ENCODE measurements at regions not wholly inside any gene's neighbourhood (a gene's known extent, or its start where the extent isn't known, plus 50 kb on each side); places are given as distances from the start of the nearest gene placed in this dataset.

DNA sequence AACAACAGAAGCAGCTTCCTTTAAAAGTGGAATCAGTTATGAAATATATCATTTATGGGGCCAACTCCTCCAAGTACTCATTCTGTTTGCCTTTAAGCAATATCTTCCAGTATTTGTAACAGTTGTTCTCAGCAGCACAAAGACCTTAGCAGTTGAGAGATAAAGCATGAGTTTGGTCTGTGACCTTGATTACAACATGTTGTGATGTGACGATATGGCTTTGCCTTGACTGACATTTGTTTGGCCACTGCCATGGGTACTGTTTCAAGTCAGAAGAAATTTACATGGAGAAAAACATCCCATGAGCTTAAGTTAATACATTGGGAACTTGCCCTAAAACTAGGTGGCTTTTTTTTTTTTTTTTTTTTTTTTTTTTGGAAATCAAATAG, 175.1 kb upstream of the KBTBD8 start:
- no peak for TF ChIP-seq POLR2AphosphoS5 (IDR thresholded peaks at IDR 0.05; ENCODE audit: low read depth, low read length)
- no peak for TF ChIP-seq POLR2A (IDR thresholded peaks at IDR 0.05; ENCODE audit: low read depth, low read length)
